ENCODE measurements at regions not wholly inside any gene's neighbourhood (a gene's known extent, or its start where the extent isn't known, plus 50 kb on each side); places are given as distances from the start of the nearest gene placed in this dataset.

GRCh38 chr1:221459558-221459957, 282.3 kb downstream of the DUSP10 start:
- no peak for DNase-seq (ENCODE audit: low read depth in 2 of 2)

GRCh38 chr1:221462345-221462744, 279.5 kb downstream of the DUSP10 start:
- no peak for DNase-seq (ENCODE audit: low read depth in 2 of 2)

- no peak for DNase-seq (ENCODE audit: low read depth in 2 of 2)
Observed at GRCh38 chr1:221468546-221468945, 273.3 kb downstream of the DUSP10 start.

GRCh38 chr1:221469476-221469875, 272.4 kb downstream of the DUSP10 start:
- DNase-seq (ENCODE audit: low read depth in 2 of 2), result no peak

- DNase-seq (ENCODE audit: low read depth in 2 of 2), result no peak
Observed at GRCh38 chr1:221470000-221470698, 271.7 kb downstream of the DUSP10 start.

- DNase-seq (ENCODE audit: low read depth in 2 of 2), result no peak
Observed at GRCh38 chr1:221473411-221473810, 268.5 kb downstream of the DUSP10 start.

GRCh38 chr1:221477252-221477651, 264.6 kb downstream of the DUSP10 start:
- DNase-seq (ENCODE audit: low read depth in 2 of 2), result no peak

GRCh38 chr1:221478050-221478949, 263.6 kb downstream of the DUSP10 start:
- peak; percentile 66 to 71 for DNase-seq (ENCODE audit: low read depth in 2 of 2)

- DNase-seq (ENCODE audit: low read depth in 2 of 2), result no peak
Observed at GRCh38 chr1:221487781-221488524, 253.9 kb downstream of the DUSP10 start.

GRCh38 chr1:221488550-221488949, 253.3 kb downstream of the DUSP10 start:
- no peak for DNase-seq (ENCODE audit: low read depth in 2 of 2)

GRCh38 chr1:221494670-221495069, 247.2 kb downstream of the DUSP10 start:
- DNase-seq (ENCODE audit: low read depth in 2 of 2), result no peak

GRCh38 chr1:221497046-221497445, 244.8 kb downstream of the DUSP10 start:
- DNase-seq (ENCODE audit: low read depth in 2 of 2), result no peak

GRCh38 chr1:221503268-221503667, 238.6 kb downstream of the DUSP10 start:
- no peak for DNase-seq (ENCODE audit: low read depth in 2 of 2)

- DNase-seq (ENCODE audit: low read depth in 2 of 2), result no peak
Observed at GRCh38 chr1:221509575-221510355, 232.1 kb downstream of the DUSP10 start.

GRCh38 chr1:221510793-221511503, 230.9 kb downstream of the DUSP10 start:
- no peak for DNase-seq (ENCODE audit: low read depth in 2 of 2)

- no peak for DNase-seq (ENCODE audit: low read depth in 2 of 2)
Observed at GRCh38 chr1:221511797-221512196, 230.1 kb downstream of the DUSP10 start.

GRCh38 chr1:221514806-221515205, 227.1 kb downstream of the DUSP10 start:
- no peak for DNase-seq (ENCODE audit: low read depth in 2 of 2)

GRCh38 chr1:221515496-221515895, 226.4 kb downstream of the DUSP10 start:
- no peak for DNase-seq (ENCODE audit: low read depth in 2 of 2)

GRCh38 chr1:221517961-221518360, 223.9 kb downstream of the DUSP10 start:
- DNase-seq (ENCODE audit: low read depth in 2 of 2), result no peak

- no peak for DNase-seq (ENCODE audit: low read depth in 2 of 2)
Observed at GRCh38 chr1:221520250-221520649, 221.6 kb downstream of the DUSP10 start.

GRCh38 chr1:221521686-221522085, 220.2 kb downstream of the DUSP10 start:
- DNase-seq (ENCODE audit: low read depth in 2 of 2), result no peak

Measured in fibroblast of skin of left biceps (primary cell).